Ovary (tissue), 7 donors: ENCODE measurements at regions not wholly inside any gene's neighbourhood (a gene's known extent, or its start where the extent isn't known, plus 50 kb on each side); places are given as distances from the start of the nearest gene placed in this dataset.

Experiments used
- DNase-seq, 5 donors: peaks; one replicate each; pipeline ENCODE4 v3.0.0-alpha.2; 2019 to 2020
- H3K27ac ChIP-seq, 2 donors: fragments of 200-600 bp; one replicate each; pipeline versions ENCODE4 v1.5.1 to v1.8.0; 2019 to 2022
- H3K27me3 ChIP-seq: fragments of 200-600 bp; one replicate; pipeline ENCODE4 v1.8.0; 2022
- H3K36me3 ChIP-seq: fragments of 200-600 bp; sonication (generic); one replicate; pipeline ENCODE4 v1.5.1; 2019
- H3K4me1 ChIP-seq: one replicate; pipeline ENCODE4 v1.8.1; 2013; ENCODE audit warnings: mild to moderate bottlenecking, moderate library complexity; ENCODE audit not compliant: insufficient read depth
- H3K4me3 ChIP-seq: fragments of 200-600 bp; sonication (generic); one replicate; pipeline ENCODE4 v1.5.1; 2017
- H3K9me3 ChIP-seq, 2 donors: fragments of 200-600 bp in 1 of 2; sonication (generic) in 1 of 2; one replicate each; pipeline versions ENCODE4 v1.5.1 to v1.8.1; 2013 to 2019; ENCODE audit warnings: mild to moderate bottlenecking in 1 of 2, moderate library complexity in 1 of 2
- CTCF ChIP-seq, 3 donors: fragments of 450-650 bp in 2 of 3; fragments of 200-600 bp in 1 of 3; IDR thresholded peaks; one replicate each; pipeline versions ENCODE4 v1.5.1 to v1.8.0; 2016 to 2022; ENCODE audit warnings: antibody characterized with exemption in 3 of 3, mild to moderate bottlenecking in 1 of 3
- EP300 ChIP-seq: sonication (generic); formaldehyde crosslinking; IDR thresholded peaks from one replicate; pipeline ENCODE4 v1.6.1; 2017; ENCODE audit warnings: antibody characterized with exemption
- POLR2A ChIP-seq: fragments of 450-650 bp; IDR thresholded peaks from one replicate; pipeline ENCODE4 v1.6.1; 2017; ENCODE audit warnings: antibody characterized with exemption, mild to moderate bottlenecking, moderate library complexity
- WGBS, 3 donors: extraction: QIAGEN DNeasy Blood & Tissue Kit in 1 of 3; methylation state at CpG; one replicate each; pipeline versions ENCODE4 v1.1.5 to v1.1.7; 2013 to 2017; 5-methylcytosine and 5-hydroxymethylcytosine counted together
- intact Hi-C, 4 donors: fragments of 100-400 bp; cut with DNase I; formaldehyde crosslinking; loops; one replicate each; pipeline versions ENCODE4 v1.11.0 to v1.15.1; 2022 to 2023
- donor health status: DM: no; HTN: no; CAD: no; lungs with moderate emphysema.
- donor health status: DM: no; HTN: no; CAD: no.
- donor health status: Bipolar disorder and iron deficiency.
- donor health status: DM: no; HTN: no; CAD: no.
- donor health status: DM: yes; HTN: yes; CAD: no.

- no peaks in the 10 kb centered on the region for H3K4me1 ChIP-seq
- 81 to 83% (median 81%) methylated on average over 8 of the region's 8 CpGs for WGBS, 3 donors
- H3K9me3 ChIP-seq, result no peaks in the 10 kb centered on the region
- DNase-seq, result no peak
- no peaks in the 10 kb centered on the region for H3K27me3 ChIP-seq
- intact Hi-C loops, result no loop called here
- TF ChIP-seq EP300, result no peak
- TF ChIP-seq CTCF (IDR thresholded peaks at IDR 0.05), result no peak
- TF ChIP-seq POLR2A, result no peak
- no peak overlapping the region for H3K27ac ChIP-seq
- H3K36me3 ChIP-seq, result no peaks in the 10 kb centered on the region
- no peak overlapping the region for H3K4me3 ChIP-seq
Observed at GRCh38 chr13:34777089-34777913, 164.8 kb upstream of the NBEA start.

GRCh38 chr13:34777914-34778303 lies 164.2 kb upstream of the NBEA start:
- Histone ChIP-seq H3K9me3 (no peaks in the 10 kb centered on the region), H3K27ac (no peak overlapping the region), H3K27me3 (no peaks in the 10 kb centered on the region), H3K36me3 (no peaks in the 10 kb centered on the region), H3K4me1 (no peaks in the 10 kb centered on the region), H3K4me3 (no peak overlapping the region)
- WGBS, 3 donors, result 84 to 91% (median 89%) methylated on average over 5 of the region's 5 CpGs
- intact Hi-C loops, result no loop called here
- no peak for DNase-seq
- no peak for TF ChIP-seq EP300
- TF ChIP-seq CTCF (IDR thresholded peaks at IDR 0.05), result no peak
- no peak for TF ChIP-seq POLR2A

GRCh38 chr13:34779171-34779570 lies 162.9 kb upstream of the NBEA start:
- H3K4me3 ChIP-seq, result no peak overlapping the region
- H3K27ac ChIP-seq, result no peak overlapping the region
- H3K27me3 ChIP-seq, result no peaks in the 10 kb centered on the region
- intact Hi-C loops, result no loop called here
- no peaks in the 10 kb centered on the region for H3K4me1 ChIP-seq
- no peak for DNase-seq
- 56 to 77% (median 77%) methylated on average over 6 of the region's 6 CpGs for WGBS, 3 donors
- TF ChIP-seq EP300, result no peak
- no peak for TF ChIP-seq POLR2A
- no peak for TF ChIP-seq CTCF (IDR thresholded peaks at IDR 0.05)
- no peaks in the 10 kb centered on the region for H3K9me3 ChIP-seq
- H3K36me3 ChIP-seq, result no peaks in the 10 kb centered on the region

GRCh38 chr13:34793301-34793700 lies 148.8 kb upstream of the NBEA start:
- intact Hi-C loops, result no loop called here
- no peak for DNase-seq
- no peaks in the 10 kb centered on the region for H3K4me1 ChIP-seq
- no peak overlapping the region for H3K27ac ChIP-seq
- H3K36me3 ChIP-seq, result no peaks in the 10 kb centered on the region
- no peak for TF ChIP-seq CTCF (IDR thresholded peaks at IDR 0.05)
- TF ChIP-seq EP300, result no peak
- no peak for TF ChIP-seq POLR2A
- no peaks in the 10 kb centered on the region for H3K27me3 ChIP-seq
- WGBS, 3 donors, result 82 to 94% (median 94%) methylated on average over 2 of the region's 2 CpGs
- peaks cover 0 to 4% of the 10 kb centered on the region in 2 donors for H3K9me3 ChIP-seq
- no peak overlapping the region for H3K4me3 ChIP-seq
